ENCODE measurements at regions not wholly inside any gene's neighbourhood (a gene's known extent, or its start where the extent isn't known, plus 50 kb on each side); places are given as distances from the start of the nearest gene placed in this dataset.

DNA sequence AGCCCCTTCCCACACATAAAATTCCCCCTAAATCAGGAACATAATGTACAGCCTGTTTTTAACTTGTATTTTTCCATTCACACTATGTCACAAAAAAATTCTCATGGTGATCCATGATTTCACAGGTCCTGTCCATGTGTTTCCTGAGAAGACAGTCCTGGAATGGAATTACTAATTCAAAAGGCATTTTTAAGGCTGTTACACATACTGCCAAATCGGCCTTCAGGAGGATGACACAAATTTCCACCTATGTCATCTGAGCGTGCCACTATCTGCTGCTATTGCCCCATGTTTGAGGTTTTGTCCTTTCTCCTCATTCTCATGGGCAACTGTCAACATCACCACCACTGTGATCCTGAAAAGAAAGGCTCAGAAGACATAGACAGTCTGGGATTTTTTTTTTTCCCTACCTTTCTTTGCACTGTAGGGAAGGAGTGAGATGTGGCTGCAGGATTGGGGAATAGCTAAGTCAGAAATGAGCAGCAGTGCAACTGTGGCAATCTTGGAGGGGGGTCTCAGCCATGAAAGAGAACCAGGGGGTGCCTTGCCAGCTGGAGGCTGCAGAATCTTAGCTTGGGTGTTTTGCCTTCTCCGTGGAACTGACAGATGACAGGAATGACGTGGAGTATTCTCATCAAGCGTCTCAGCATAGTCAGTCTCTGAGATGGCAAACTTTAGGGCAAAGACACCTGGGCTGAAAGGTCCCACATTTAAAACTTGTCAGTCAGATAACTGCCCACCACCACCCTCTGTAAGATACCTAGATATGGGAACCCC lies 73.4 kb downstream of the MARCHF4 start:
- no peak for TF ChIP-seq CTCF (IDR thresholded peaks at IDR 0.05)
- TF ChIP-seq POLR2A (IDR thresholded peaks at IDR 0.05; ENCODE audit: low read depth) = no peak
